Vagina (tissue), 2 donors: ENCODE measurements at regions not wholly inside any gene's neighbourhood (a gene's known extent, or its start where the extent isn't known, plus 50 kb on each side); places are given as distances from the start of the nearest gene placed in this dataset.

ENCODE experiments used
- POLR2AphosphoS5 ChIP-seq, 2 donors: sonication (generic); formaldehyde crosslinking; IDR thresholded peaks; one replicate each; pipeline ENCODE4 v1.9.0; 2017; ENCODE audit warnings: antibody characterized with exemption in 2 of 2, mild to moderate bottlenecking in 2 of 2, low read depth in 1 of 2; ENCODE audit not compliant: insufficient read depth in 1 of 2
- TF ChIP-seq, protein P1 (sequence below), 3 experiments: fragments of 450-650 bp in 2 of 3; fragments of 200-600 bp in 1 of 3; sonication (generic) in 1 of 3; IDR thresholded peaks; one replicate each; pipeline ENCODE4 v1.5.1; 2017 to 2019; ENCODE audit warnings: antibody characterized with exemption in 3 of 3, mild to moderate bottlenecking in 2 of 3, moderate library complexity in 2 of 3

DNA sequence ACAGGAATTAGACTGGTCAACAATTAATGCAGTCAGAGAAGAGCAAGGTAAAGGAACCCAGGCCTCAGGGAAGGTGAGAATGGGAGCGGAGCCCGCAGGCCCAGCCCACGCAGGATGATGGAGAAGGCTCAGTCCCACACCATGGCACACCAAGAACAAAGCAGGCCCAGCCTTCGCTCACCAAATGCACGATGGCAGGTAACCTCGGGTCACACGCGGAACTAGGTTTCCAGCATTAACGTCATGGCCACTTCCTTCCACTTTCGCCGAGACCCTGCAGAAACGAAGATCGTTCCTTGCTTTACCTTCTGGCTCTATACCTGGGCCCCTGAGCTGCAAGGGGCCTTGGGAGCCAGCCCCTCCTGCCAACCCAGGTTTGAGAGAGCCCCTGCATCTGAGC, 240.2 kb upstream of the C1orf174 start:
- TF ChIP-seq, protein P1, sequence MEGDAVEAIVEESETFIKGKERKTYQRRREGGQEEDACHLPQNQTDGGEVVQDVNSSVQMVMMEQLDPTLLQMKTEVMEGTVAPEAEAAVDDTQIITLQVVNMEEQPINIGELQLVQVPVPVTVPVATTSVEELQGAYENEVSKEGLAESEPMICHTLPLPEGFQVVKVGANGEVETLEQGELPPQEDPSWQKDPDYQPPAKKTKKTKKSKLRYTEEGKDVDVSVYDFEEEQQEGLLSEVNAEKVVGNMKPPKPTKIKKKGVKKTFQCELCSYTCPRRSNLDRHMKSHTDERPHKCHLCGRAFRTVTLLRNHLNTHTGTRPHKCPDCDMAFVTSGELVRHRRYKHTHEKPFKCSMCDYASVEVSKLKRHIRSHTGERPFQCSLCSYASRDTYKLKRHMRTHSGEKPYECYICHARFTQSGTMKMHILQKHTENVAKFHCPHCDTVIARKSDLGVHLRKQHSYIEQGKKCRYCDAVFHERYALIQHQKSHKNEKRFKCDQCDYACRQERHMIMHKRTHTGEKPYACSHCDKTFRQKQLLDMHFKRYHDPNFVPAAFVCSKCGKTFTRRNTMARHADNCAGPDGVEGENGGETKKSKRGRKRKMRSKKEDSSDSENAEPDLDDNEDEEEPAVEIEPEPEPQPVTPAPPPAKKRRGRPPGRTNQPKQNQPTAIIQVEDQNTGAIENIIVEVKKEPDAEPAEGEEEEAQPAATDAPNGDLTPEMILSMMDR (IDR thresholded peaks at IDR 0.05), result no peak
- no peak for TF ChIP-seq POLR2AphosphoS5 (IDR thresholded peaks at IDR 0.05; ENCODE audit: insufficient read depth in 1 of 2, low read depth in 1 of 2)
